Activated CD8-positive, alpha-beta T cell treated with anti-CD3 and anti-CD28 coated beads for 36 hours (primary cell): ENCODE measurements at regions not wholly inside any gene's neighbourhood (a gene's known extent, or its start where the extent isn't known, plus 50 kb on each side); places are given as distances from the start of the nearest gene placed in this dataset.

Experiments
- ATAC-seq: fragments of 200-7000 bp; cut with Tn5 transposase; one replicate; pipeline ENCODE4 v1.10.0; 2021; ENCODE audit warnings: mild to moderate bottlenecking, moderate library complexity
- CTCF ChIA-PET: fragments of 350-600 bp; sonication (Branson Sonifier 250); formaldehyde crosslinking; loops from one replicate; lab custom pipeline; 2021; ENCODE audit warnings: antibody characterized with exemption; lab: Charles Lee
- POLR2A ChIA-PET: fragments of 350-600 bp; sonication (Branson Sonifier 250); formaldehyde crosslinking; loops from one replicate; lab custom pipeline; 2021; ENCODE audit warnings: antibody characterized with exemption; lab: Charles Lee
- DNase-seq: peaks from one replicate; pipeline ENCODE4 v3.0.0-alpha.2; 2020
- H3K27ac Mint-ChIP-seq: one replicate; pipeline ENCODE4 v1.8.0; 2021; ENCODE audit warnings: mild to moderate bottlenecking, mixed read lengths
- H3K27me3 Mint-ChIP-seq: one replicate; pipeline ENCODE4 v1.8.0; 2021; ENCODE audit warnings: mixed read lengths
- H3K36me3 Mint-ChIP-seq: one replicate; pipeline ENCODE4 v1.8.0; 2021; ENCODE audit warnings: low read depth, mixed read lengths
- H3K4me1 Mint-ChIP-seq: one replicate; pipeline ENCODE4 v1.8.0; 2021; ENCODE audit warnings: low read depth, mixed read lengths
- H3K4me3 Mint-ChIP-seq: one replicate; pipeline ENCODE4 v1.8.0; 2021; ENCODE audit warnings: mild to moderate bottlenecking, moderate library complexity, mixed read lengths
- H3K9me3 Mint-ChIP-seq: one replicate; pipeline ENCODE4 v1.8.0; 2021; ENCODE audit warnings: mixed read lengths
- CTCF ChIP-seq: fragments of 200-600 bp; IDR thresholded peaks from one replicate; pipeline ENCODE4 v1.8.0; 2022; ENCODE audit warnings: antibody characterized with exemption, mild to moderate bottlenecking
- intact Hi-C: fragments of 100-400 bp; cut with micrococcal nuclease; formaldehyde crosslinking; loops from one replicate; pipeline ENCODE4 v1.10.0; 2022

GRCh38 chr9:134538856-134539566 lies 102.6 kb upstream of the COL5A1 start:
- Mint-ChIP-seq H3K4me3 (no peak overlapping the region), H3K27me3 (no peaks in the 10 kb centered on the region), H3K36me3 (no peaks in the 10 kb centered on the region), H3K27ac (no peak overlapping the region), H3K9me3 (no peaks in the 10 kb centered on the region), H3K4me1 (no peaks in the 10 kb centered on the region)
- ChIA-PET POLR2A (no interaction called here), CTCF (no interaction called here)
- intact Hi-C loops, result no loop called here
- ATAC-seq, result no peak
- no peak for DNase-seq
- no peak for TF ChIP-seq CTCF

- intact Hi-C loops, result no loop called here
- Mint-ChIP-seq H3K9me3 (no peaks in the 10 kb centered on the region), H3K27me3 (no peaks in the 10 kb centered on the region), H3K36me3 (no peaks in the 10 kb centered on the region), H3K4me1 (no peaks in the 10 kb centered on the region), H3K4me3 (no peak overlapping the region), H3K27ac (no peak overlapping the region)
- ChIA-PET CTCF (no interaction called here), POLR2A (no interaction called here)
- no peak for TF ChIP-seq CTCF
- ATAC-seq (no peak), DNase-seq (no peak)
Observed at GRCh38 chr9:134539586-134540194, 101.9 kb upstream of the COL5A1 start.

- POLR2A ChIA-PET, result no interaction called here
- no peak overlapping the region for H3K27ac Mint-ChIP-seq
- no peak for TF ChIP-seq CTCF
- intact Hi-C loops, result no loop called here
- H3K27me3 Mint-ChIP-seq, result no peaks in the 10 kb centered on the region
- ATAC-seq, result no peak
- CTCF ChIA-PET, result no interaction called here
- no peaks in the 10 kb centered on the region for H3K9me3 Mint-ChIP-seq
- no peaks in the 10 kb centered on the region for H3K36me3 Mint-ChIP-seq
- no peak for DNase-seq
- H3K4me1 Mint-ChIP-seq, result no peaks in the 10 kb centered on the region
- no peak overlapping the region for H3K4me3 Mint-ChIP-seq
Observed at GRCh38 chr9:134540276-134541096, 101.1 kb upstream of the COL5A1 start.

GRCh38 chr9:134541097-134541747 lies 100.4 kb upstream of the COL5A1 start:
- Mint-ChIP-seq H3K27ac (no peak overlapping the region), H3K36me3 (no peaks in the 10 kb centered on the region), H3K4me3 (no peak overlapping the region), H3K9me3 (no peaks in the 10 kb centered on the region), H3K27me3 (no peaks in the 10 kb centered on the region), H3K4me1 (no peaks in the 10 kb centered on the region)
- CTCF ChIA-PET, result no interaction called here
- TF ChIP-seq CTCF, result no peak
- DNase-seq (no peak), ATAC-seq (no peak)
- intact Hi-C loops, result no loop called here
- POLR2A ChIA-PET, result no interaction called here
